T-helper 1 cell (primary cell): ENCODE measurements at regions not wholly inside any gene's neighbourhood (a gene's known extent, or its start where the extent isn't known, plus 50 kb on each side); places are given as distances from the start of the nearest gene placed in this dataset.
"Not testable (repeated sequence)": the region's sequence is repeated elsewhere in the genome, so short reads cannot be mapped to it uniquely, and the experiment has no call there.

Source experiments
- DNase-seq, 5 donors: peaks; one replicate each; pipeline ENCODE4 v3.0.0-alpha.2; 2012 to 2020

GRCh38 chr6:121695329-121695728 lies 259.9 kb downstream of the GJA1 start:
- no peak for DNase-seq

- DNase-seq = no peak
Observed at GRCh38 chr6:121697921-121698320, 262.5 kb downstream of the GJA1 start.

GRCh38 chr6:121698617-121699016 lies 263.2 kb downstream of the GJA1 start:
- no peak for DNase-seq

- DNase-seq = not testable (repeated sequence)
Observed at GRCh38 chr6:121703129-121703528, 267.7 kb downstream of the GJA1 start.

- no peak for DNase-seq
Observed at GRCh38 chr6:121711472-121711871, 276.0 kb downstream of the GJA1 start.

- no peak for DNase-seq
Observed at GRCh38 chr6:121717686-121718085, 282.2 kb downstream of the GJA1 start.

GRCh38 chr6:121720867-121721266 lies 285.4 kb downstream of the GJA1 start:
- not testable (repeated sequence) for DNase-seq

- DNase-seq = no peak
Observed at GRCh38 chr6:121723623-121724022, 288.2 kb downstream of the GJA1 start.

GRCh38 chr6:121724576-121724975 lies 289.1 kb downstream of the GJA1 start:
- no peak for DNase-seq

- DNase-seq = no peak
Observed at GRCh38 chr6:121726596-121726995, 291.1 kb downstream of the GJA1 start.

GRCh38 chr6:121730616-121731015 lies 295.2 kb downstream of the GJA1 start:
- DNase-seq = no peak

GRCh38 chr6:121731381-121731780 lies 295.9 kb downstream of the GJA1 start:
- DNase-seq = no peak

GRCh38 chr6:121732641-121733040 lies 297.2 kb downstream of the GJA1 start:
- no peak for DNase-seq

- DNase-seq = no peak
Observed at GRCh38 chr6:121733234-121733633, 297.8 kb downstream of the GJA1 start.

- DNase-seq = not testable (repeated sequence)
Observed at GRCh38 chr6:121740188-121740587, 304.7 kb downstream of the GJA1 start.

GRCh38 chr6:121743691-121744090 lies 308.2 kb downstream of the GJA1 start:
- DNase-seq = no peak

GRCh38 chr6:121748376-121748775 lies 312.9 kb downstream of the GJA1 start:
- DNase-seq = no peak

GRCh38 chr6:121748850-121749249 lies 313.4 kb downstream of the GJA1 start:
- DNase-seq = no peak

- DNase-seq = no peak
Observed at GRCh38 chr6:121755485-121755884, 320.0 kb downstream of the GJA1 start.

GRCh38 chr6:121756666-121757065 lies 321.2 kb downstream of the GJA1 start:
- no peak for DNase-seq

- no peak for DNase-seq
Observed at GRCh38 chr6:121759370-121759769, 323.9 kb downstream of the GJA1 start.

GRCh38 chr6:121760191-121760590 lies 324.7 kb downstream of the GJA1 start:
- no peak for DNase-seq

- DNase-seq = no peak
Observed at GRCh38 chr6:121760745-121761144, 325.3 kb downstream of the GJA1 start.

GRCh38 chr6:121764493-121764892 lies 329.0 kb downstream of the GJA1 start:
- DNase-seq = no peak

GRCh38 chr6:121765060-121765459 lies 329.6 kb downstream of the GJA1 start:
- no peak for DNase-seq

GRCh38 chr6:121767211-121767610 lies 331.8 kb downstream of the GJA1 start:
- DNase-seq = no peak
